Ishikawa (cell line): ENCODE measurements at regions not wholly inside any gene's neighbourhood (a gene's known extent, or its start where the extent isn't known, plus 50 kb on each side); places are given as distances from the start of the nearest gene placed in this dataset.

Source experiments
- CEBPB ChIP-seq: IDR thresholded peaks from 2 replicates; pipeline ENCODE4 v1.6.1; 2012
- CREB1 ChIP-seq: IDR thresholded peaks from 2 replicates; pipeline ENCODE4 v1.6.1; 2012; ENCODE audit warnings: low read depth
- EGR1 ChIP-seq: IDR thresholded peaks from 2 replicates; pipeline ENCODE4 v1.6.1; 2012
- EP300 ChIP-seq: IDR thresholded peaks from 2 replicates; pipeline ENCODE4 v1.6.1; 2012; ENCODE audit warnings: borderline replicate concordance
- FOXM1 ChIP-seq: IDR thresholded peaks from 2 replicates; pipeline ENCODE4 v1.6.1; 2012; ENCODE audit warnings: low read depth, borderline replicate concordance
- NFIC ChIP-seq: IDR thresholded peaks from 2 replicates; pipeline ENCODE4 v1.6.1; 2012
- RAD21 ChIP-seq: IDR thresholded peaks from 2 replicates; pipeline ENCODE4 v1.6.1; 2012; ENCODE audit warnings: low read depth
- TAF1 ChIP-seq: IDR thresholded peaks from 2 replicates; pipeline ENCODE4 v1.6.1; 2012; ENCODE audit warnings: low read depth, mild to moderate bottlenecking
- TCF12 ChIP-seq: IDR thresholded peaks from 2 replicates; pipeline ENCODE4 v1.6.1; 2012; ENCODE audit warnings: low read depth
- TEAD4 ChIP-seq: IDR thresholded peaks from 2 replicates; pipeline ENCODE4 v1.6.1; 2012
- YY1 ChIP-seq: IDR thresholded peaks from 2 replicates; pipeline ENCODE4 v1.6.1; 2012; ENCODE audit warnings: low read depth
- TF ChIP-seq, protein P1 (sequence below): IDR thresholded peaks from 2 replicates; pipeline ENCODE4 v1.6.1; 2012; ENCODE audit warnings: low read depth, mild to moderate bottlenecking
- TF ChIP-seq, protein P2 (sequence below): IDR thresholded peaks from 2 replicates; pipeline ENCODE4 v1.6.1; 2012
- TF ChIP-seq, protein P3 (sequence below): IDR thresholded peaks from 2 replicates; pipeline ENCODE4 v1.6.1; 2012

DNA sequence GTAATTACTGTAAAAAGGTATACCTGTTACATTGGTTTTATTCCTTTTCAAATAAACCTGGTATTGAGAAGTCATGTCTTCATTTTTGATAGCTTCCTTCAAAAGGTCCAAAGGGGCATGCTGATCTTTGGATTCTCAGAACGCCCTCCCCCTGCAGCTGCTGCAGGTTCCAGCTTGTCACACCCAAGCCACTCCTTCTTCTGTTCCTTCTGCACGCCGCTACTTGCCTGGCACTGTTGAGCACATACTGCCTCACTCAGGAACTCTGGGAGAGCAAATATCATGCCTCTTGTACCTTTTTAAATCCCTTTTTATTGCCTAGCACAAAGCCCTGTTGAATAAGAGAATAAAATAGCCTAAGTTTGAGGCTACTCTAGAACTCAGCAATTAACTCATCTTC, 136.9 kb downstream of the BARHL2 start:
- TF ChIP-seq, protein P1, sequence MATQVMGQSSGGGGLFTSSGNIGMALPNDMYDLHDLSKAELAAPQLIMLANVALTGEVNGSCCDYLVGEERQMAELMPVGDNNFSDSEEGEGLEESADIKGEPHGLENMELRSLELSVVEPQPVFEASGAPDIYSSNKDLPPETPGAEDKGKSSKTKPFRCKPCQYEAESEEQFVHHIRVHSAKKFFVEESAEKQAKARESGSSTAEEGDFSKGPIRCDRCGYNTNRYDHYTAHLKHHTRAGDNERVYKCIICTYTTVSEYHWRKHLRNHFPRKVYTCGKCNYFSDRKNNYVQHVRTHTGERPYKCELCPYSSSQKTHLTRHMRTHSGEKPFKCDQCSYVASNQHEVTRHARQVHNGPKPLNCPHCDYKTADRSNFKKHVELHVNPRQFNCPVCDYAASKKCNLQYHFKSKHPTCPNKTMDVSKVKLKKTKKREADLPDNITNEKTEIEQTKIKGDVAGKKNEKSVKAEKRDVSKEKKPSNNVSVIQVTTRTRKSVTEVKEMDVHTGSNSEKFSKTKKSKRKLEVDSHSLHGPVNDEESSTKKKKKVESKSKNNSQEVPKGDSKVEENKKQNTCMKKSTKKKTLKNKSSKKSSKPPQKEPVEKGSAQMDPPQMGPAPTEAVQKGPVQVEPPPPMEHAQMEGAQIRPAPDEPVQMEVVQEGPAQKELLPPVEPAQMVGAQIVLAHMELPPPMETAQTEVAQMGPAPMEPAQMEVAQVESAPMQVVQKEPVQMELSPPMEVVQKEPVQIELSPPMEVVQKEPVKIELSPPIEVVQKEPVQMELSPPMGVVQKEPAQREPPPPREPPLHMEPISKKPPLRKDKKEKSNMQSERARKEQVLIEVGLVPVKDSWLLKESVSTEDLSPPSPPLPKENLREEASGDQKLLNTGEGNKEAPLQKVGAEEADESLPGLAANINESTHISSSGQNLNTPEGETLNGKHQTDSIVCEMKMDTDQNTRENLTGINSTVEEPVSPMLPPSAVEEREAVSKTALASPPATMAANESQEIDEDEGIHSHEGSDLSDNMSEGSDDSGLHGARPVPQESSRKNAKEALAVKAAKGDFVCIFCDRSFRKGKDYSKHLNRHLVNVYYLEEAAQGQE: no peak
- TF ChIP-seq TCF12 (no peak), EGR1 (no peak), CEBPB (no peak), TEAD4 (no peak), CREB1 (no peak), EP300 (no peak), YY1 (no peak), TAF1 (no peak), FOXM1 (no peak), RAD21 (no peak), NFIC (no peak)
- TF ChIP-seq, protein P2, sequence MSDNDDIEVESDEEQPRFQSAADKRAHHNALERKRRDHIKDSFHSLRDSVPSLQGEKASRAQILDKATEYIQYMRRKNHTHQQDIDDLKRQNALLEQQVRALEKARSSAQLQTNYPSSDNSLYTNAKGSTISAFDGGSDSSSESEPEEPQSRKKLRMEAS: no peak
- TF ChIP-seq, protein P3, sequence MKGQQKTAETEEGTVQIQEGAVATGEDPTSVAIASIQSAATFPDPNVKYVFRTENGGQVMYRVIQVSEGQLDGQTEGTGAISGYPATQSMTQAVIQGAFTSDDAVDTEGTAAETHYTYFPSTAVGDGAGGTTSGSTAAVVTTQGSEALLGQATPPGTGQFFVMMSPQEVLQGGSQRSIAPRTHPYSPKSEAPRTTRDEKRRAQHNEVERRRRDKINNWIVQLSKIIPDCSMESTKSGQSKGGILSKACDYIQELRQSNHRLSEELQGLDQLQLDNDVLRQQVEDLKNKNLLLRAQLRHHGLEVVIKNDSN: no peak
